GM13976 (cell line): ENCODE measurements at regions not wholly inside any gene's neighbourhood (a gene's known extent, or its start where the extent isn't known, plus 50 kb on each side); places are given as distances from the start of the nearest gene placed in this dataset.

Experiments
- DNase-seq: peaks from one replicate; pipeline ENCODE4 v3.0.0; 2012; ENCODE audit warnings: low spot score
- in situ Hi-C: fragments of 300-500 bp; cut with MboI; formaldehyde crosslinking; loops from one replicate; pipeline ENCODE4 v1.12.0; 2022; ENCODE audit warnings: low sequenced_read_pairs, mixed read lengths, inconsistent platforms; ENCODE audit not compliant: unreplicated experiment
- TF ChIP-seq, protein P1 (sequence below): IDR thresholded peaks from 2 replicates; pipeline ENCODE4 v1.5.1; 2012; ENCODE audit warnings: borderline replicate concordance, mild to moderate bottlenecking; ENCODE audit not compliant: insufficient read depth; ENCODE audit errors: extremely low read depth, missing control alignments, control extremely low read depth

DNA sequence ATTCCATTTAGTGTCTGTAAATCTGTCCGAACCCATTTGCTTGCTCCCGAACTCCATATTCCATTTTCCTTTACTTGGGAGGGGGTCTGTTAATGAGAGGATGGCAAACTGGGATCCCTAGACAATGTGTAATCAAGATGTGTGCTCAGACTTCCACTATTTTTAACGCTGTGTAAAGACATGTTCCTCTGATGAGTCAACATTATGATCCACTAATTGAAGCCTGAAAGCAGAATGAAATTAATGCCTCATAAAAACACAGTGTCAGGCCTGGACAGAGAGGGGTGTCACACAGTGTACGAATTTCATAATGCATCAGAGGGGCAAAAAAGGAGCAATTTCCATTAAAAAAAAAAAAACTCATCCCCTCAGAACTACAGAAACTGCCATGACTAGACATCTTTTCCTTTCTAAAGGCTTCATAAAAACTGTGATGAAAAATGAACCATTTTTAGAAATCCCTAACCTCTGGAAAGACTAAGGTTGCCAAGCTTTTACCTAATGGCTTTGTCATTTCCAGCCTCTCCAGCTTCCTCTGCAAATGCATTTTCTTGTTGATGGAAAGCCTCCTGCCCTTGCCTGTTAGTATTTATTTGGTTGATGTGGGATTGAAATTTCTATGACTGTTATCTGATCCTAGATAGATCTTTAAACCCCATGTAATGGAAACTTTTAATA, 209.2 kb upstream of the DCC start:
- in situ Hi-C loops: no loop called here
- DNase-seq: no peak
- TF ChIP-seq, protein P1, sequence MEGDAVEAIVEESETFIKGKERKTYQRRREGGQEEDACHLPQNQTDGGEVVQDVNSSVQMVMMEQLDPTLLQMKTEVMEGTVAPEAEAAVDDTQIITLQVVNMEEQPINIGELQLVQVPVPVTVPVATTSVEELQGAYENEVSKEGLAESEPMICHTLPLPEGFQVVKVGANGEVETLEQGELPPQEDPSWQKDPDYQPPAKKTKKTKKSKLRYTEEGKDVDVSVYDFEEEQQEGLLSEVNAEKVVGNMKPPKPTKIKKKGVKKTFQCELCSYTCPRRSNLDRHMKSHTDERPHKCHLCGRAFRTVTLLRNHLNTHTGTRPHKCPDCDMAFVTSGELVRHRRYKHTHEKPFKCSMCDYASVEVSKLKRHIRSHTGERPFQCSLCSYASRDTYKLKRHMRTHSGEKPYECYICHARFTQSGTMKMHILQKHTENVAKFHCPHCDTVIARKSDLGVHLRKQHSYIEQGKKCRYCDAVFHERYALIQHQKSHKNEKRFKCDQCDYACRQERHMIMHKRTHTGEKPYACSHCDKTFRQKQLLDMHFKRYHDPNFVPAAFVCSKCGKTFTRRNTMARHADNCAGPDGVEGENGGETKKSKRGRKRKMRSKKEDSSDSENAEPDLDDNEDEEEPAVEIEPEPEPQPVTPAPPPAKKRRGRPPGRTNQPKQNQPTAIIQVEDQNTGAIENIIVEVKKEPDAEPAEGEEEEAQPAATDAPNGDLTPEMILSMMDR: no peak

GRCh38 chr18:52131845-52132244, 208.2 kb upstream of the DCC start:
- in situ Hi-C loops: no loop called here
- TF ChIP-seq, protein P1: no peak

DNA sequence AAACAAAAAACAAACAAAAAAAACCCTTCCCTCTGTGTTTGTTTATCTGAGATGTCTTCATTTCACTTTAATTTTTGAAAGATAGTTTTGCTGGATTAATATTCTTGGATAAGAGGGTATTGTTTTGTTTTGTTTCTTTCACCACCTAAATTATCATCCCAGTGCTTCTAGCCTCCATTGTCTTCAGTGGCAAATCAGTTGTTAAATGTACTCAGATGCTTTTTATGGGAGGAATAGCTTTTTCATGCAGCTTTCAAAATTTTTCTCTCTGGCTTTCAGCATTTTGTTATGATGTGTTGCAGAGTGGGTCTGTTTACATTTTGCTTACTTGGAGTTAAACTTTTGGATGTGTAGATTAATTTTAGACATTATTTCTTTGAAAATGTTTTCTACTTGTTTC, 203.5 kb upstream of the DCC start:
- in situ Hi-C loops: no loop called here
- TF ChIP-seq, protein P1: no peak
- DNase-seq: no peak

More at GRCh38 chr18:52131845-52132244, 208.2 kb upstream of the DCC start:
- no peak for DNase-seq

DNA sequence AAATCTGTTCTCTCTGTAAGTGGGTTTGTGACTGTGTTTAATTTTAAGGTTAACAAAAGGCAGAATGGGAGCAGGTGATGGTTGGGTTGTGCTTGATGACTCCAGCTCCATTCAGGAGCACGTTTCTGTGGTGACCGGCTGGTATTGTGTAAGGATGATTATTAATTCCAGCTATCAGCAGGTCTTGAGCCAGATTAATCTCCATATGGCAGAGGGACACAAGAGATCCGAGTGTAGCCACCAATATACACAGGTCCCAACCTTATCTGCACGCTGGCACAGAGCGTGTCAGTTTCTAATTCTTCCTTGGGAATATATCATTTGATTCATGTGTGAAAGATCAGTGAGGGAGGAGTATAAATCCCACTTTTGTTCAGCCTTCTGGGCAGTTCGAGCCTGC, 199.0 kb upstream of the DCC start:
- in situ Hi-C loops: no loop called here
- TF ChIP-seq, protein P1: no peak

GRCh38 chr18:52150050-52150449, 189.9 kb upstream of the DCC start:
- no peak for DNase-seq
- in situ Hi-C loops: no loop called here
- TF ChIP-seq, protein P1: no peak

More for the DNA sequence above, 199.0 kb upstream of the DCC start:
- DNase-seq: no peak

DNA sequence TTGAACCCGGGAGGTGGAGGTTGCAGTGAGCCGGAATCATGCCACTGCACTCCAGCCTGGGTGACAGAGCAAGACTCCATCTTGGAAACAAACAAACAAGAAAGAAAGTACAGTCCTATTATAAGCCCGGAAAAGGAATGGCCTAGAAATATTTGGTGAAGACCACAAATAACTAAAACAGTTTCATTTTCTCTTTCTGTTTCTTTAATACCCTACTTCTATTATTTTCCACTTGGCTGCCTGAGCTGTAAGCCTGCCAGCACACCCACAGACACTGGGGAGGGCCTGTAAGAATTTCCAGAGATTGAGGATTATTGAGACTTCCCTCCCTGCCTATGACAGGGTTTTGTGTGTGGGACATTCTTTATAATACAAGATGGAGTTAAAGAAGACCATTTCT, 188.0 kb upstream of the DCC start:
- peak; percentile 6 for DNase-seq
- in situ Hi-C loops: no loop called here
- TF ChIP-seq, protein P1: no peak
